Large intestine (tissue), 3 donors: ENCODE measurements at regions not wholly inside any gene's neighbourhood (a gene's known extent, or its start where the extent isn't known, plus 50 kb on each side); places are given as distances from the start of the nearest gene placed in this dataset.

ENCODE experiments used
- DNase-seq, 2 donors: peaks; one replicate each; pipeline versions ENCODE4 v3.0.0 to v3.0.0-alpha.2; 2013
- H3K27ac ChIP-seq: one replicate; pipeline ENCODE4 v1.5.1; 2013; ENCODE audit warnings: low read length
- H3K27me3 ChIP-seq: 2 replicates; pipeline ENCODE4 v1.6.1; 2013; ENCODE audit warnings: low read length; ENCODE audit not compliant: control insufficient read depth, insufficient read depth
- H3K36me3 ChIP-seq: 2 replicates; pipeline ENCODE4 v1.6.1; 2013; ENCODE audit warnings: low read length; ENCODE audit not compliant: control insufficient read depth, insufficient read depth
- H3K4me1 ChIP-seq: one replicate; pipeline ENCODE4 v1.6.1; 2013; ENCODE audit warnings: low read length; ENCODE audit not compliant: control insufficient read depth, insufficient read depth
- H3K4me3 ChIP-seq: one replicate; pipeline ENCODE4 v1.5.1; 2013; ENCODE audit warnings: low read length
- H3K9me3 ChIP-seq: one replicate; pipeline ENCODE4 v1.6.1; 2013; ENCODE audit warnings: mild to moderate bottlenecking, low read depth, low read length, moderate library complexity; ENCODE audit not compliant: control insufficient read depth
- WGBS: methylation state at CpG from one replicate; pipeline ENCODE4 v1.1.5; 2013; ENCODE audit warnings: low lambda C conversion rate; ENCODE audit not compliant: insufficient coverage; 5-methylcytosine and 5-hydroxymethylcytosine counted together

DNA sequence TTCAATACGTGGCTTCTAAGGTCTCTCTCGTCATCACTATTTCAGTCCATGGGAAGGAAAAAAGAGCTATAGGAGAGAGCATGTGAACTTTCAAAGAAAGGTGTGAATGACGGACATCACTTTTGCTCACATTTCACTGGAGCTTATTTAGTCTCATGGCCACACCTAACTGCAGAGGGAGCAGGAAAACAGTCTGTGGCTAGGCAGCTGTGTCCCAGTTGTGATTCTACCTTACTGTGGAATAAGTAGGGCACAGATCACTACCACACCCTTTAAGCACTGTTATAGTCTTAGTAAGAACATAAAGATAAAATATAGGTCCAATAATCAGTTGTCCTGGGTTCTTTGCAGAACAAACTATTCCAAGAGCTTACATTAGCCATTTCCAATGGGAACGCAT, 192.9 kb downstream of the NRIP1 start:
- Histone ChIP-seq H3K36me3 (no peaks in the 10 kb centered on the region), H3K4me3 (no peak overlapping the region), H3K27me3 (no peaks in the 10 kb centered on the region), H3K4me1 (peaks cover 19% of the 10 kb centered on the region), H3K27ac (no peak overlapping the region), H3K9me3 (no peaks in the 10 kb centered on the region)
- no CpG with 5 or more reads among the region's 4 CpGs for WGBS
- DNase-seq = peak in 1 of 2 donors; percentile 27

DNA sequence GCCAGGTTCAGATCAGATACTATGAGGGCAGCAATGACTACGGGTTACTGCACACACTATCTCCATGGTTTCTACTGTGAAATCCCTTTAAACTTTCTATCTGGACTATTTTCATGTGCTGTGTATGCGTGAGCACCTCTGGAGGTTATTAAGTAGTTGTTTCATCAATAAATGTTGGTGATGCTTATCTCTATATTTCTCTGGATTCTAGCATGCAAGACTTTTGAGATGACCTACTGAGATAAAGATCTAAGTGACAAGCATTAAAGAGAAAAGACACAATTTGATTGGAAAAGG, 194.0 kb downstream of the NRIP1 start:
- Histone ChIP-seq H3K27ac (no peak overlapping the region), H3K27me3 (no peaks in the 10 kb centered on the region), H3K4me1 (peaks cover 9% of the 10 kb centered on the region), H3K4me3 (no peak overlapping the region), H3K36me3 (no peaks in the 10 kb centered on the region), H3K9me3 (no peaks in the 10 kb centered on the region)
- WGBS = no CpG with 5 or more reads among the region's 2 CpGs
- DNase-seq = no peak

DNA sequence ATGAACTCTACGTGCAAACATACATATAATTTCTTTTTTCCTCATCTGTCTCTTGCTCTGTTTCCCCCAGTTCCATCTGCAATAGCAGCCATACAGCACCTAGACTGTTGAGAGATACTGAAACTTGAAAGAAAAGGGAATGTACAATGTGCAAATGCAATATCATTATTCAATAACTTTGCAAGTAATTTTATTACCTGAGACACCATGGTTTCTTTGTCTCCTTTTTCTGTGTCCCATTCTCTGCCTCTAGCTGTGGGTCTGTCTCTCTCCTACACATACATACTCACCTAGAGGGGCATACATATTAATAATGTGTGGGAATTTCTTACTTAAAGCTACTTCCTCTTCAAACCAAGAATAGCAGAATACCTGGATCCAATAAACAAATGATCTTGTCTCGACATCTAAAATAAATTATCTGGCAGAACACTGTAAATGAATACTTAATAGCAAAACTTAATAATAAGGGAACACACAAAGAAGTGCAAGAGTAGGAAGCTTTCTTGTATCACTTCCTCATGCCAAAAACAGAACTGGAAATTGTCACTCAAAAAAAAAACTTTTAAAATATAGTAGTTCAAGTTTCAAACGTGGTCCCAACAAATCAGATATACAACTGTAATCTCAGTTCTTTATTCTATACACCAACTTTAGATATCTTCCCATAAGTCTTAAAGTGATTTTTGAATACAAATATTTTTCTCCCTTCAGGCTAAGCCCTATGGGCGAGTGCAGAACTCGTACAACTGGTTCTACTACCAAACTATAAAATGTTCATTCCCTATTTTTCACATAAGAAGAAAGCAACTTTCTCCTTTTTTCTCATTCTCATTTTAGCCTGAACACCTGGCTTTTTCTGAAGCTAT, 194.6 kb downstream of the NRIP1 start:
- Histone ChIP-seq H3K27me3 (no peaks in the 10 kb centered on the region), H3K4me3 (no peak overlapping the region), H3K4me1 (peaks cover 5% of the 10 kb centered on the region), H3K9me3 (no peaks in the 10 kb centered on the region), H3K27ac (no peak overlapping the region), H3K36me3 (no peaks in the 10 kb centered on the region)
- 14% methylated on average over 2 of the region's 5 CpGs for WGBS
- DNase-seq = no peak

- no CpG with 5 or more reads among the region's 3 CpGs for WGBS
- H3K9me3 ChIP-seq = no peaks in the 10 kb centered on the region
- H3K27me3 ChIP-seq = no peaks in the 10 kb centered on the region
- H3K36me3 ChIP-seq = no peaks in the 10 kb centered on the region
- H3K27ac ChIP-seq = no peak overlapping the region
- H3K4me3 ChIP-seq = no peak overlapping the region
- no peak for DNase-seq
- H3K4me1 ChIP-seq = peaks cover 14% of the 10 kb centered on the region
Observed at GRCh38 chr21:14866859-14867765, 197.7 kb downstream of the NRIP1 start.

DNA sequence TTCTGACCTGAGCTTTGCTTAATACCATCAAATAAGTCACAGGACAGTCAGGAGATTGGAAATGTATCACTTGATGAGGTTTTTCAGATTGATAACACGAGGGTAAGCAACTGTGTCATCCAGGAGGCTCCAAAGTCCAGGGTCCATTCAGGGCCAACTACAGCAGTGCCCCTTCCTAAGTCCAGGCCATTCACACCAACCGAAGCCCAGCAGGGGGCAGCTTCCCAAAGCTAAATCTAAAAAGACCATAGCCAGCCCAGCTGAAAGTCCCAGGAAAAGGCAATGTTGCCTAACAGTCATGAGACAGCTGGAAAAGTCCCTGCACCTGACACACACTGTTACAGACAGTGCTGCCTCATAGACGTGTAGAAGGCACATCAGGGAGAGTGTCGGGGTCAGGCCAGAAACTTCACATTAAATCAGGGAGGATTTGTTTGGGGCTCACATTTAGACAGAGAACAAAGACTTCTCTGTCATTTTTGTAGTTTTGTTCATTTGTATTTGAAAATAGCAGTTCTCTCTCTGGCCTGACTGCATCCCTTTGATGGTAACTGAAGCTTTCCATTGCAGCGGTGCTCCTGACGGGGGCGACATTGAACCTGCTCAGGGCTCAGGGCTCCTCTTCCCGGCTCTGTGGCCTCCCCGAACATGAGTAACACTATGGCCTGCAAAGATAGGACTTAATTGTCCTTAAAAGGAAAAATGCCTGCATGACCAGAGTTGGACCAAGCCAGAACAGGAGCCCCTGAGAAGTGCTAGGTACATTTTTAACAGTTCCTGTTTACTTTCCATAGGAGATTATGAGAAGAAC, 200.4 kb downstream of the NRIP1 start:
- Histone ChIP-seq H3K36me3 (no peaks in the 10 kb centered on the region), H3K9me3 (no peaks in the 10 kb centered on the region), H3K4me3 (no peak overlapping the region), H3K27me3 (no peaks in the 10 kb centered on the region), H3K27ac (peak overlapping the region; percentile 94), H3K4me1 (peaks cover 14% of the 10 kb centered on the region)
- DNase-seq = peak; percentile 96 to 97
- WGBS = no CpG with 5 or more reads among the region's 9 CpGs

DNA sequence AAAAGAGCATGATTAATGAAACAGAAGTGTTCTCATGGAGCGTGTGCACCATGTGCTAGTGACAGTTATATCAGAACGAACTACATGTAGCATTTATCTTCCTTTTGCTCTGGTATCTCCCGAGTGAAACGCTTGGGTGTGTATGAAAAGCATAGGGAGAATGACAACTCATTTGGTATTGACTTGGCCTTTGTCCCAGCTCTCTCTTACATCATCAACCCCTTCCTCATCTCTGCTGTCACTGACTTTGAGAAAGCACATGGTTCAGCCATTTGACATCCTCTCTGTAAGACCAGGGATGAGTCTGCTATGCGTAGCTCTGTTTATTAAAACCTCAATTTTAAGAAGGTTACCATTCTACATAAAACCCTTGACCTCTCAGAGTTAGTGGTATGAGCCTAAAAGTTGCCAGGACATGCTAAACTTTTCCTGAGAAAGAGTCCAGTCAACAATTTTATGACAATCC, 201.0 kb downstream of the NRIP1 start:
- Histone ChIP-seq H3K36me3 (no peaks in the 10 kb centered on the region), H3K9me3 (no peaks in the 10 kb centered on the region), H3K27me3 (no peaks in the 10 kb centered on the region), H3K27ac (peak overlapping the region; percentile 94), H3K4me1 (peaks cover 14% of the 10 kb centered on the region), H3K4me3 (no peak overlapping the region)
- DNase-seq = peak; percentile 79 to 92
- 60% methylated on average over 1 of the region's 5 CpGs for WGBS

DNA sequence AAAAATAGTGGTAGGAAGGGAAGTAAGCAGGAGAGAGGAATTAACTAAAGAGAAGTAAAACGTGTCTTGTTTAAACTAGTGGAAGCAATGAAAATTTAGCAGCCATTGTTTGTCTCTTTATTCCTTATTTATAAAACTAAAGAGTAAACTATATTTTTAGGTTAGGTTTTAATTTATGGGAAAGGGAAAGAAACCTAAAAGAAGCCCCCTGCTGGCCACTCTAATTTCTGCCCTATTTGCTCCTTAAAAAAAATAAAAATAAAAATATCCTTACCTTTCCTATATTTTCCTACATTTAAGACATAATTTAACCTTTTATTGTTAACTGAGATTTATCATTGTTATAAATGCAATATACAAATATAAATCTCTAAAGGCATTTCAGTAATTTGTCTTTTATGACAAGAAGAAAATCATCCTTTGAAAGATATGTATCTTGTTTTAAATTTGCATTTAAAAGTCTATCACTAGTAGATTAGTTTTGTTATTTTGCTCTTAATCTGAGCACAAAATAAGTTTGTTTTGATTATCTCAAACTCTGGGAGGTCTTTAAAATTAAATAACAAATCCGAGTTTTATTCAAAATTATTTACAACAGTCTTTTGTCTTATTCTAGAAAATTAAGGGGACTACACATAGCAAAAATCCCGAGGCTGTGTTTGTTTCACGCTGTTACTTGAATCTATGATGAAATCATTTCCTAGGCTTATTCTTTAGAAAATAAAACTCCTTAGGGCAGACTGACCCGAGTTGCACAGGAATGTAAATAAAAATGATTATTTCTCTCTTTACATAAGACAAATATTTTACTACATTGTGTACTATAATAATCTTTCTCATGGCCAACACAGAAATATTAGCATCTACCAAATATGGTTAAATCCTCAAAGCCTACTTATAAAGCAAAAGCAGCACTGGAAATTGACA, 201.7 kb downstream of the NRIP1 start:
- H3K9me3 ChIP-seq = no peaks in the 10 kb centered on the region
- no peaks in the 10 kb centered on the region for H3K27me3 ChIP-seq
- no peak overlapping the region for H3K4me3 ChIP-seq
- WGBS = 42% methylated on average over 3 of the region's 5 CpGs
- H3K4me1 ChIP-seq = peaks cover 14% of the 10 kb centered on the region
- no peaks in the 10 kb centered on the region for H3K36me3 ChIP-seq
- no peak for DNase-seq
- H3K27ac ChIP-seq = peak overlapping the region; percentile 94

DNA sequence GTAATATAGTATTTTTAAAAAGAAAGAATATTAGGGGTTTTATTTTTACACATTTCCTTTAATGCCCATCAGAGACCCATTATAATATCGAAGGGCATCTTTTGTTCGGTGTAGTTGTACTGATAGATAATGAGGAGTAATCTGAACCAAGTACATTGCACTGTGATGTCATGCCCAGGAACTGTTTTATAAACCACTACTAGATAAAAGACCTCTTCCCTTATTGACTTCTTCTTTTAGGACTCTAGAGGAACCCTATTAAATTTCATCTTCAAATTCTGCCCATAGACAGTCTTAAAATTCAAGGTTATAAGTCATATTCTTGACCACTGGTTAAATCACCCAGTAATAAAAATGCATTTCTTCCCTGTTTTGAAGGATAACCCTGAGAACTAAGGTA, 206.5 kb downstream of the NRIP1 start:
- no peak overlapping the region for H3K27ac ChIP-seq
- H3K27me3 ChIP-seq = no peaks in the 10 kb centered on the region
- H3K4me3 ChIP-seq = no peak overlapping the region
- no peaks in the 10 kb centered on the region for H3K9me3 ChIP-seq
- 100% methylated on average over 1 of the region's 2 CpGs for WGBS
- H3K4me1 ChIP-seq = peaks cover 1% of the 10 kb centered on the region
- no peak for DNase-seq
- no peaks in the 10 kb centered on the region for H3K36me3 ChIP-seq

DNA sequence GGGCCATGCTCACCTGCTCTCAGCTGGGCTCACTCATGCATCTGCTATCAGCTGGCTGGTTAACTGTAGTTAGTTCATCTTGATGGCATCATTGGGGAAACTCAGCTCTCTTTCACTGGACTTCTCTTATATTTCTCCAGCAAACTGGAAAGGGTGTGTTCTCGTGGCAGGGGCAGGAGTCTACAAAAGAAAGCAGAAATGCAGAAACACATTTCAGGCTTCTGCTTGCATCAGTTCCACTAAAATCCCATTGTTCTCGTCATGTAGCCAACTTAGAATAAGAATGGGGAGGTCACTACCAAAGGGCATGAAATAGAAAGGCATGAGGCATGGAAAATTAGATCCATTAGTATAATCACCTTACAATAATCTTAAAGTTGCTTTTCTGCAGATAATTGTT, 207.3 kb downstream of the NRIP1 start:
- WGBS = 90% methylated on average over 2 of the region's 2 CpGs
- no peaks in the 10 kb centered on the region for H3K9me3 ChIP-seq

More for the DNA sequence above, 207.3 kb downstream of the NRIP1 start:
- no peak overlapping the region for H3K4me3 ChIP-seq
- no peak overlapping the region for H3K27ac ChIP-seq
- H3K27me3 ChIP-seq = no peaks in the 10 kb centered on the region
- no peaks in the 10 kb centered on the region for H3K4me1 ChIP-seq
- no peaks in the 10 kb centered on the region for H3K36me3 ChIP-seq
- no peak for DNase-seq
